ENCODE measurements at regions not wholly inside any gene's neighbourhood (a gene's known extent, or its start where the extent isn't known, plus 50 kb on each side); places are given as distances from the start of the nearest gene placed in this dataset.

- TF ChIP-seq YY1 (IDR thresholded peaks at IDR 0.05; ENCODE audit: low read depth) (no peak), REST (IDR thresholded peaks at IDR 0.05; ENCODE audit: low read depth) (no peak), EP300 (IDR thresholded peaks at IDR 0.05; ENCODE audit: borderline replicate concordance) (no peak), CREB1 (IDR thresholded peaks at IDR 0.05; ENCODE audit: low read depth) (no peak), NFIC (IDR thresholded peaks at IDR 0.05) (no peak), TEAD4 (IDR thresholded peaks at IDR 0.05) (peak; percentile 50), RAD21 (IDR thresholded peaks at IDR 0.05; ENCODE audit: low read depth) (no peak), FOXM1 (IDR thresholded peaks at IDR 0.05; ENCODE audit: borderline replicate concordance, low read depth) (no peak), TCF12 (IDR thresholded peaks at IDR 0.05; ENCODE audit: low read depth) (no peak), MAX (IDR thresholded peaks at IDR 0.05) (no peak), CEBPB (IDR thresholded peaks at IDR 0.05) (no peak)
- TF ChIP-seq, protein P1, sequence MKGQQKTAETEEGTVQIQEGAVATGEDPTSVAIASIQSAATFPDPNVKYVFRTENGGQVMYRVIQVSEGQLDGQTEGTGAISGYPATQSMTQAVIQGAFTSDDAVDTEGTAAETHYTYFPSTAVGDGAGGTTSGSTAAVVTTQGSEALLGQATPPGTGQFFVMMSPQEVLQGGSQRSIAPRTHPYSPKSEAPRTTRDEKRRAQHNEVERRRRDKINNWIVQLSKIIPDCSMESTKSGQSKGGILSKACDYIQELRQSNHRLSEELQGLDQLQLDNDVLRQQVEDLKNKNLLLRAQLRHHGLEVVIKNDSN (IDR thresholded peaks at IDR 0.05), result no peak
Observed at GRCh38 chr1:11594222-11594621, 60.0 kb downstream of the FBXO2 start.
